WTC11 (cell line): ENCODE measurements at regions not wholly inside any gene's neighbourhood (a gene's known extent, or its start where the extent isn't known, plus 50 kb on each side); places are given as distances from the start of the nearest gene placed in this dataset.

ENCODE experiments used
- ATAC-seq: fragments of 200-7000 bp; cut with Tn5 transposase; 2 replicates; pipeline ENCODE4 v1.10.0; 2021; ENCODE audit warnings: mild to moderate bottlenecking, moderate library complexity
- CTCF ChIA-PET: fragments of 300-600 bp; sonication (Branson Sonifier 250); formaldehyde crosslinking; loops from one replicate; lab custom pipeline; 2021; ENCODE audit warnings: antibody characterized with exemption; lab: Charles Lee
- POLR2A ChIA-PET: fragments of 350-600 bp; sonication (Branson Sonifier 250); formaldehyde crosslinking; loops from one replicate; lab custom pipeline; 2021; ENCODE audit warnings: antibody characterized with exemption; lab: Charles Lee
- DNase-seq: peaks from one replicate; pipeline ENCODE4 v3.0.0; 2021; ENCODE audit warnings: low spot score
- H3K27ac Mint-ChIP-seq: 2 replicates; pipeline ENCODE4 v1.8.0; 2021; ENCODE audit warnings: mixed read lengths
- H3K27me3 Mint-ChIP-seq: 2 replicates; pipeline ENCODE4 v1.8.0; 2021; ENCODE audit warnings: low read depth, mild to moderate bottlenecking, moderate library complexity, mixed read lengths
- H3K36me3 Mint-ChIP-seq: 2 replicates; pipeline ENCODE4 v1.8.0; 2021; ENCODE audit warnings: mixed read lengths
- H3K4me1 Mint-ChIP-seq: 2 replicates; pipeline ENCODE4 v1.8.0; 2022; ENCODE audit warnings: mixed read lengths
- H3K4me3 Mint-ChIP-seq: 2 replicates; pipeline ENCODE4 v1.8.0; 2021; ENCODE audit warnings: mild to moderate bottlenecking, moderate library complexity, mixed read lengths
- H3K9me3 Mint-ChIP-seq: 2 replicates; pipeline ENCODE4 v1.8.0; 2021; ENCODE audit warnings: mixed read lengths
- AFF4 ChIP-seq: sonication (generic); formaldehyde crosslinking; IDR thresholded peaks from 2 replicates; pipeline ENCODE4 v1.8.1; 2023; ENCODE audit warnings: mild to moderate bottlenecking, missing genetic modification reagents, borderline replicate concordance
- CREB1 ChIP-seq: sonication (generic); formaldehyde crosslinking; IDR thresholded peaks from 2 replicates; pipeline ENCODE4 v1.8.0; 2023; ENCODE audit warnings: mild to moderate bottlenecking, missing genetic modification reagents
- ELF4 ChIP-seq: sonication (generic); formaldehyde crosslinking; IDR thresholded peaks from 2 replicates; pipeline ENCODE4 v1.8.1; 2022; ENCODE audit warnings: low read depth, mild to moderate bottlenecking, moderate library complexity, missing genetic modification reagents
- ERG ChIP-seq: fragments of 250-450 bp; sonication (Bioruptor Pico); IDR thresholded peaks from 2 replicates; pipeline ENCODE4 v1.8.0; 2021; ENCODE audit warnings: mild to moderate bottlenecking
- ETV6 ChIP-seq: sonication (generic); formaldehyde crosslinking; IDR thresholded peaks from 2 replicates; pipeline ENCODE4 v1.8.1; 2022; ENCODE audit warnings: mild to moderate bottlenecking, missing genetic modification reagents
- FOXK1 ChIP-seq: sonication (generic); formaldehyde crosslinking; IDR thresholded peaks from 2 replicates; pipeline ENCODE4 v1.8.0; 2022; ENCODE audit warnings: mild to moderate bottlenecking, moderate library complexity, missing genetic modification reagents
- GABPB1 ChIP-seq: sonication (generic); formaldehyde crosslinking; IDR thresholded peaks from 2 replicates; pipeline ENCODE4 v1.8.1; 2023; ENCODE audit warnings: mild to moderate bottlenecking, missing genetic modification reagents
- GRHL2 ChIP-seq: fragments of 250-450 bp; sonication (Bioruptor Pico); IDR thresholded peaks from 2 replicates; pipeline ENCODE4 v1.8.0; 2022; ENCODE audit warnings: mild to moderate bottlenecking, moderate library complexity; ENCODE audit not compliant: insufficient replicate concordance, severe bottlenecking
- KAT7 ChIP-seq: sonication (generic); formaldehyde crosslinking; IDR thresholded peaks from 2 replicates; pipeline ENCODE4 v1.8.1; 2023; ENCODE audit warnings: missing genetic modification reagents, mild to moderate bottlenecking, borderline replicate concordance
- MLX ChIP-seq: sonication (generic); formaldehyde crosslinking; IDR thresholded peaks from 2 replicates; pipeline ENCODE4 v1.8.1; 2023; ENCODE audit warnings: mild to moderate bottlenecking, missing genetic modification reagents, moderate library complexity
- MXD4 ChIP-seq: fragments of 250-450 bp; sonication (Bioruptor Pico); IDR thresholded peaks from 2 replicates; pipeline ENCODE4 v1.8.0; 2021; ENCODE audit warnings: mild to moderate bottlenecking, moderate library complexity, borderline replicate concordance
- MYBL2 ChIP-seq: sonication (generic); formaldehyde crosslinking; IDR thresholded peaks from 2 replicates; pipeline ENCODE4 v1.8.1; 2023; ENCODE audit warnings: mild to moderate bottlenecking, moderate library complexity, missing genetic modification reagents
- NFYB ChIP-seq: sonication (generic); formaldehyde crosslinking; conservative IDR thresholded peaks from 2 replicates; pipeline ENCODE4 v1.8.0; 2022; ENCODE audit warnings: low read depth, missing genetic modification reagents
- NR1H2 ChIP-seq: sonication (generic); formaldehyde crosslinking; IDR thresholded peaks from 2 replicates; pipeline ENCODE4 v1.9.0; 2021; ENCODE audit warnings: mild to moderate bottlenecking, moderate library complexity, missing genetic modification reagents
- STAT6 ChIP-seq: sonication (generic); formaldehyde crosslinking; conservative IDR thresholded peaks from 2 replicates; pipeline ENCODE4 v1.8.1; 2023; ENCODE audit warnings: mild to moderate bottlenecking, low read depth, missing genetic modification reagents, moderate library complexity
- TCF7 ChIP-seq: sonication (generic); formaldehyde crosslinking; IDR thresholded peaks from 2 replicates; pipeline ENCODE4 v1.8.0; 2022; ENCODE audit warnings: mild to moderate bottlenecking, low read depth, missing genetic modification reagents, moderate library complexity
- ZNF138 ChIP-seq: sonication (generic); formaldehyde crosslinking; conservative IDR thresholded peaks from 2 replicates; pipeline ENCODE4 v1.8.1; 2022; ENCODE audit warnings: mild to moderate bottlenecking, moderate library complexity, missing genetic modification reagents
- ZNF671 ChIP-seq: fragments of 250-450 bp; sonication (Bioruptor Pico); IDR thresholded peaks from 2 replicates; pipeline ENCODE4 v1.8.0; 2021; ENCODE audit warnings: mild to moderate bottlenecking

GRCh38 chr1:229164836-229165735, 105.8 kb upstream of the RAB4A start:
- Mint-ChIP-seq H3K27me3 (no peaks in the 10 kb centered on the region; the same call in 1 of the 2 replicates), H3K4me3 (no peak overlapping the region), H3K4me1 (peaks cover 32% of the 10 kb centered on the region), H3K9me3 (no peaks in the 10 kb centered on the region), H3K36me3 (no peaks in the 10 kb centered on the region)
- ATAC-seq (no peak), DNase-seq (no peak)
- CTCF ChIA-PET = interaction anchor here (1.0 kb wide), 1 partner anchor 61 kb away, joined by 3 read pairs; no protein-coding TSS in a partner anchor
- TF ChIP-seq MYBL2 (CRISPR knock-in tag) (no peak), GABPB1 (CRISPR knock-in tag) (no peak)
- TF ChIP-seq, all 79 proteins: peak for 0
- no peak overlapping the region for H3K27ac Mint-ChIP-seq
- POLR2A ChIA-PET = no interaction called here

GRCh38 chr1:229167318-229167717, 103.6 kb upstream of the RAB4A start:
- POLR2A ChIA-PET = no interaction called here
- TF ChIP-seq MLX (no peak), ERG (CRISPR knock-in tag) (no peak), NR1H2 (no peak), ETV6 (no peak), KAT7 (CRISPR knock-in tag) (no peak), CREB1 (CRISPR knock-in tag) (no peak), MYBL2 (CRISPR knock-in tag) (no peak), ELF4 (CRISPR knock-in tag) (no peak), FOXK1 (no peak), TCF7 (CRISPR knock-in tag) (no peak), GRHL2 (CRISPR knock-in tag) (no peak), AFF4 (no peak), ZNF138 (no peak), ZNF671 (no peak)
- H3K27me3 Mint-ChIP-seq = no peaks in the 10 kb centered on the region; the same call in 1 of the 2 replicates
- H3K4me3 Mint-ChIP-seq = no peak overlapping the region
- CTCF ChIA-PET = no interaction called here
- H3K9me3 Mint-ChIP-seq = no peaks in the 10 kb centered on the region
- H3K4me1 Mint-ChIP-seq = peaks cover 32% of the 10 kb centered on the region
- no peak overlapping the region for H3K27ac Mint-ChIP-seq
- no peak for ATAC-seq
- H3K36me3 Mint-ChIP-seq = no peaks in the 10 kb centered on the region
- DNase-seq = no peak

GRCh38 chr1:229169399-229169798, 101.5 kb upstream of the RAB4A start:
- DNase-seq (no peak), ATAC-seq (no peak)
- H3K4me1 Mint-ChIP-seq = peaks cover 30% of the 10 kb centered on the region
- no peak overlapping the region for H3K27ac Mint-ChIP-seq
- H3K36me3 Mint-ChIP-seq = peaks cover 6% of the 10 kb centered on the region; the same call in 1 of the 2 replicates
- ChIA-PET POLR2A (no interaction called here), CTCF (no interaction called here)
- no peaks in the 10 kb centered on the region; the same call in none of the 2 replicates for H3K27me3 Mint-ChIP-seq
- H3K4me3 Mint-ChIP-seq = no peak overlapping the region
- H3K9me3 Mint-ChIP-seq = peaks cover 4% of the 10 kb centered on the region
- no peak for TF ChIP-seq NFYB (CRISPR knock-in tag)
- no peak for TF ChIP-seq MXD4
- TF ChIP-seq AFF4 = no peak
- TF ChIP-seq STAT6 (CRISPR knock-in tag) = no peak
